Stimulated activated CD4-positive, alpha-beta T cell treated with anti-CD3 and anti-CD28 coated beads, TNF-alpha, amount 100 ng/mL, for 24 hours (primary cell): ENCODE measurements at regions not wholly inside any gene's neighbourhood (a gene's known extent, or its start where the extent isn't known, plus 50 kb on each side); places are given as distances from the start of the nearest gene placed in this dataset.
A peak's percentile ranks its signal among the peaks of the same experiment; 100 is the strongest.
"Not testable (repeated sequence)": the region's sequence is repeated elsewhere in the genome, so short reads cannot be mapped to it uniquely, and the experiment has no call there.

Source experiments
- DNase-seq, 3 experiments: peaks; one replicate each; pipeline ENCODE4 v3.0.0-alpha.2; 2020; ENCODE audit warnings: low read depth in 3 of 3

DNA sequence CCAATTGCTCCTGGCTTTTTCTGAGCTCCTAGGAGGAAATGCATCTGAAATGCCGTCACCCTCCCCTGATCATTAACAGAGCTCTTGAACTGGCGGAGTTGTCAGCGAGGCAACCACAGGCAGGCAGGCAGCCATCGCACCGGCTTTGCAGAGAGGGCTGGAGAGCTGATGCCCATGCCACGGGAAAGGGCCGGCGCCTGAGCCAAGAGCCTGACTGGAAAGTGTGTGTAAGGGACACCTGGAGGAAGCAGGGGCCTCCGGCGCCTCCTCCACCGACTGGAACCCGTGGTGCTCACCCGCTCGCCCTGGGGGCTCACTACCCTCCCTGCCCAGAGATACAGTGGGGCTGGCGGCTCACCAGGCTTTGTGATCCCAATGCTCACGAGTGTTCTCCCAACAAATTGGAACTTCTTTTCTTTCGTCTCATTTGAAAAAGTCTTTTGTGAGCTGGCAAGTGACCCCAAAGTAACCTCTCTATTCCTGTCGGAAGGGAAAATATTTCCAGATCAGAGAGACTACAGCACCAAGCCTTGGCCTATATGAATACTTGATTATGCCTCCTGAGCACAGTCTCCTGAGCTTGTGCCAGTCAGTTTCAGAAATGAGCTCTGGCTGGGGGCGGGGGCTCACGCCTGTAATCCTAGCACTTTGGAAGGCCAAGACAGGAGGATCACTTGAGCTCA, 97.7 kb upstream of the SLC25A33 start:
- no peak for DNase-seq

DNA sequence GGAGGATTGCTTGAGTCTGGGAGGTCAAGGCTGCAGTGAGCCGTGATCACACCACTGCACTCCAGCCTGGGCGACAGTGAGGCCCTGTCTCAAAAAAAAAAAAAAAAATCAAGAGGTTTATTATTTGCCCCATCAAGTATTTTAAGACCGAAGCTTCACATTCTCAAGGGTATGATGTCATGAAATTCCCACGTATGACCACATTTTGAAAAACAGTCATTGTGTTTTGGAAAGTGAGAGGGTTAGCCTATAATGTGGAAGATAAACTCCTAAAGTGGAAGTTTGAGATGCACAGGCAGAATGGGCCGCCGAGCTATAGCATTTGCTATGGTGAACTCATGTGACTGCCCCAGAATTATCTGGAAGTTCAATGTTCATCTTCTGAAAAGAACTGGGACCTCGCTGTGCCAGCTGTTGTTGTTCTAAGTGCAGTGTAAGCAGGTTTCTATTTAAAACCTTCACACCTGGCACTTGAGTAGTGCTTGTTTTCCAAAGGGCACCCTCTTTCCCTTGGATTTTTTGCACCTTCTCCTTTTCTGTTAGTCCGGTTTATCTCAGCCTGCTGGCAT, 96.9 kb upstream of the SLC25A33 start:
- no peak for DNase-seq

DNA sequence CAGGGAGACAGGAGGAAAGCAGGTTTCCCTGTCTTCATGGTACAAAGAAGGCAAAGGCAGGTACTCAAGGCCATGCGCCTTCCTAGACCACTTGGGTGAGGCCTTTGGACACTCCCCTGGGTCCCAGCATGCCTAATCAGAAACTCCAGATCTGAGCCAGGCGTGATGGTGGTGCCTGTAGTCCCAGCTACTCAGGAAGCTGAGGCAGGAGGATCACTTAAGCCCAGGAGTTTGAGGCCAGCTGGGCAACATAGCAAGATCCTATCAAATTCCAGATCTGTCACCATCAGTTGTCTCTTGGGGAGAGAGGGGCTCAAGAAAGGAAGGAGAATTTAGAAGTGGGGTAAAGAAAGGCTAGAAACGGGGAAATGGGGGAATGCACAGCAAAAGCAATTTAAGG, 96.3 kb upstream of the SLC25A33 start:
- DNase-seq: no peak

DNA sequence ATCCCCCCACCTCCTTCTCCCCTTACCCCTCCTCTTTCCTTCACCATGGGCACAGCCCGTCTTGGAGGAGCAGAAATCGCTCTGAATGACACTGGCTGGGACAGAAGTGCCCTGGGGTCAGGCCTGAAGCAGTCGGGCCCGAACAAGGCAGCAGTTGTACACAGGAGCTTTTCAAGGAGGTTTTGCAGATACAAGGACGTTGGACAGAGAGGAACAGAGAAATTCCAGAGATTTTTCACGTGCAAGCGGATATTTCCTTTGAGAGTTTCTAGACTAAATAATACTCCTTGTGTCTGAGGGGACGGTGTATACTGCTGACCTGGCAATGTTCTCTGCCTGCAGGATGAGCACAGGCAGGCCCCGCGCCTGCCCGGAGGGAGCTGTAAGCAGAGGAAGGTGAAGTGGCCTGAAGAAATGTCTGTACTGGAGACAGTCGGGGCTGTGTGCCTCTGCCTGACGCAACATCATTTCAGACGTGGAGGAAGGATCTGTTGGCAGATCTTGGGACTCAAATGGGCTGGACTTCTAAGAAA, 95.3 kb upstream of the SLC25A33 start:
- DNase-seq: no peak

DNA sequence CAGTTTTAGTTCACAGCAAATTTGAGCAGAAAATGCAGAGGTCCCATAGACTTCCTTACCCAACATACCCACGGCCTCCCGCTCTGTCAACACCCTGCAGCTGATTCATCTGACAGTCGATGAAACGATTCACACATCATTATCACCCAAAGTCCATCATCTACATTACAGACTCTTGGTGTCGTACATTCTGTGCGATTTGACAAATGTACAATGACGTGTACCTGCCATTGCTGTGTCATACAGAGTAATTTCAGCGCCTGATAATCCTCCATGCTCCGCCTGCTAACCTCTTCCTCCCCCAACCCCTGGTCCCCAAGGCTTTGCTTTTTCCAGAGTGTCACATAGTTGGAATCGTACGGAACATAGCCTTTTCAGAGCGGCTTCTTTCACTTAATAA, 94.7 kb upstream of the SLC25A33 start:
- DNase-seq: no peak

DNA sequence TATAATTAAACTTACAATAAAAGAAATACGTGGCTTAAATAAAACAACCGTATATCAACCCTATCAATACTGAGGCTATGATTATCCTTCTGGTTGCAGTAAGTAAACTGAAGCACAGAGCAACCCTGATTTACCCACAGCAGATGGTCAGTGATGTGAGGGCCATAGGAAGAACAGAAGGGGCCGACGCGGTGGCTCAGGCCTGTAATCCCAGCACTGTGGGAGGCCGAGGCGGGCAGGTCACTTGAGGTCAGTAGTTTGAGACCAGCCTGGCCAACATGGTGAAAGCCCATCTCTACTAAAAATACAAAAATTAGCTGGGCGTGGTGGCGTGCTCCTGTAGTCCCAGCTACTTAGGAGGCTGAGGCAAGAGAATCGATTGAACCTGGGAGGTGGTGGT, 94.2 kb upstream of the SLC25A33 start:
- DNase-seq: not testable (repeated sequence)

DNA sequence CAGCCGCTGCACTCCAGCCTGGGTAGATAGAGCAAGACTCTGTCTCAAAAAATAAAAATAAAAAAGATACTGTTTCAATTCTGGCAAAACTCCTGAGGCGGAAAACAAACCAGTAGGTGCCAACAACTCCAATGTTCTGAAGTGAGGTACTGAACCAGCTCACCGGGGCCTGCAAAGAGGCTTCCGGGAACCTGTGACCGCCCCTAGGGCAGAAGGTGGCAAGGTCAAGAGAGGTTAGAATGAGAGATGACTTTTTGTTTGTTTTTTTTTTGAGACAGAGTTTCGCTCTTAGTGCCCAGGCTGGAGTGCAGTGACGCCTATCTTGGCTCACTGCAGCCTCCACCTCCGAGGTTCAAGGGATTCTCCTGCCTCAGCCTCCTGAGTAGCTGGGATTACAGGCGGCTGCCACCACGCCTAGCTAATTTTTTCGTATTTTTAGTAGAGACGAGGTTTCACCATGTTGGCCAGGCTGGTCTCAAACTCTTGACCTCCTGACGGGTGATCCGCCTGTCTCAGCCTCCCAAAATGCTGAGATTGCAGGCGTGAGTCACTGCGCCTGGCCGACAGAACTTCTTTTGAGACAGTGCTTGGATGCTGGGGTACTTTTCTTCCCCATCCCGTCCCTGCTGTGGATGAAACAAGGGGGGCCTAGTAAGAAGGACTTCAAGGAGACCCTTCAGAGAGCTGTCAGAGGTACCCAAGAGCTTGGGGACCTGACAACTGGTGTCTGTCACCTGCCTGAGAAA, 91.9 kb upstream of the SLC25A33 start:
- DNase-seq: no peak

DNA sequence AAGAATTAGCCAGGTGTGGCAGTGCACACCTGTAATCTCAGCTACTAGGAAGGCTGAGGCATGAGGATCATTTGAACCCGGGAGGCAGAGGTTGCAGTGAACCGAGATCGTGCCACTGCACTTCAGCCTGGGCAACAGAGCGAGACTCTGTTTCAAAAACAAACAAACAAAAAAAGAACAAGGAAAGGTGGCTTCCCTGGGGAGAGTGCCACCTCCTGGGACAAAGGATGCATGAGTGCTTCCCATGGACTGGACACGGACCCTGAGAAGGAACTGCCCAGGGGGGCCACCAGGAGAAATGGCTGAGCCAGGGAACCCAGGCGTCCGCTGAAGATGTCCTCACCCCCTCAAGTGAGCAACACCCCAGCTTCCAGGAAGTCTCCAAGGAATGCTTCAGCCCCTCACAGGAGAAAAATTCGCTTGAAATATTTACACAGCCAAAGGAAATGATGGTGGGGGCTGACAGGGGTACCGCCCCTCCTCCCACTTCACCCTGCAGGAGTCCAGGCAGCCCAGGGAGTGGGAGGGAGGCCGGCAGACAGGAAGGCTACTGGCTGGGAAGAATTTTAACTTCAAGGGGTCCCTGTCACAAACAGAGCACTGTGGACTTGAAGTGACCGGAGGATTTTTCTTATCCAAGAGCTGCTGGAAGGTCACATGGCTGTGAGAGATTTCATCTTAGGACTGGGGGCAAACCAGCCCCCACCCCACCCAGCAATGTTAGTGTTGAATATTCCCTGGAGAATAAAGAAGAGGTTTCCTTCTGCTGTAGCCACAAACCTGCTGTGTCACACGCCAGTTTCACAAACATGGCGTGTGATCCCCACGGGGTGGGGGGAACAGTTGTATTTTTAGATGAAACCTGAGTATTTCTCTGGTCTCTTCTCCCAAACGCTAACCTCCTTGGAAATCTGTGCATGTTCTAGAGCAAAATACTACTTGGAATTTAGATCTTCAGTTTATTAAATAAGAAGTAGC, 90.8 kb upstream of the SLC25A33 start:
- DNase-seq: no peak

DNA sequence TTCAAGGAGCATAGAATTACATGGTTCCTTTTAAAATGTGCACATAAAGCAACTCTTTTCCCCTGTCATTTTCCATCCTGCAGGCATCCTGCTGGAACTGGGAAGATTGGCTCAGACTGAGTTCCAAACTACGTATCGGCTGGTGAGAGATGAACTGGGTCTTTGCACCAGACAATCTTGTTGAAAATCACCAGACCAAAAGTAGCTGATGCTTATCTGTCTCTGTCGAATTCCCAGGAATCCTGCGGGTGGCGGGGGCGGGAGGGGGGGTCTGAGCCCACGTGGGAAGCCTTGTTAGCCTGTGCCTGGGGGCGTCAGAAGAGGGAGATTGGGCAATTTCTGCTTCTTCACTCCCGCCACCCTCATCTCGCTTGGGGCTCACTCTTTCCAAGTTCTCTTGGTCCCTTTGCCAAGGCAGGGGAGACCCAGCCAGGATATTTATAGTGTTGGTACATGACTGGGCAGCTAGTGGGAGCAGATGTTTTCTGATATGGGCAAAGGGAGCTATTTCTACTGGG, 90.1 kb upstream of the SLC25A33 start:
- DNase-seq: no peak

DNA sequence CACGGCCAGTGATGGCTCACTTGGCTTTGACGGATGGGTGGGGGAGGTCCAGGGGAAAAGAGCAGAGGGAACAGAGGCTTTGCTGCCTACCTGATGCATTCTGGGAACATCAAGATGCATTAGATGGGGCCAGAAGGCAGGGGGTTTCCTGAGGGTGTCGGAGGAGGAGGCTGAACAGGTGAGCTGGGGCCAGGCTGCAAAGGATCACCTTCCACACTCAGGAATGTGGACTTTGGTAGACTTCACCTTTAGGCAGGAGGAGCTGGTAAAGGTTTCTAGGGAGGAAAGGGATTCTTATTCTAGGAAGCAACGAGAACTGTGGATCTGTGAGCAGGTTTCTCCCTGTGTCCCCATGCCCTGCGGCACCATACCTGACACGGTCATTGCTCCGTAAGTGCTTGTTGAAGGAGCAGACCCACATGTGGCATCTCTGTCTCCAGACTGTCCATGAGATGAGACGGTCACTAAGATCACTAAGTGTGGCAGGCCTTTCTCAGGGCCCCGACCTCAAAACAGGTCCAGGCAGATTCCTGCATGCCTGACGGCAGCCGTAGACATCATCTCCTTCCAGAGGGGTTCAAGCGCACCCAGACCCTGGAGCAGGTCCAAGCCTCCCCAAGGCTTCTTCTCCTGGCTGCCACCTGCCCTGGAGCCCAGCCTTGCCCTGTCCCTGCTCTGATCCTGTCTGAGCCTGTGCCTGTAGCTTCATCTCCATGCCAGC, 89.1 kb upstream of the SLC25A33 start:
- DNase-seq: no peak

DNA sequence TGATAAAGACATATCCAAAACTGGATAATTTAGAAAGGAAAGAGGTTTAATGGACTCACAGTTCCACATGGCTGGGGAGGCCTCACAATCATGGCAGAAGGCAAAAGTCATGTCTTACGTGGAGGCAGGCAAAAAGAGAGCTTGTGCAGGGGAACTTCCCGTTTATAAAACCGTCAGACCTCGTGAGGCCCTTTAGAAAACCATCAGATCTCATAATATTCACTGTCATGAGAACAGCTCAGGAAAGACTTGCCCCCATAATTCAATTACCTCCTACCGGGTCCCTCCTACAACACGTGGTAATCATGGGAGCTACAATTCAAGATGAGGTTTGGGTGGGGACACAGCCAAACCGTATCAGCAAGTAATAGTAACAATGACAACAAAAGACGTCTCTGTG, 88.2 kb upstream of the SLC25A33 start:
- no peak for DNase-seq

DNA sequence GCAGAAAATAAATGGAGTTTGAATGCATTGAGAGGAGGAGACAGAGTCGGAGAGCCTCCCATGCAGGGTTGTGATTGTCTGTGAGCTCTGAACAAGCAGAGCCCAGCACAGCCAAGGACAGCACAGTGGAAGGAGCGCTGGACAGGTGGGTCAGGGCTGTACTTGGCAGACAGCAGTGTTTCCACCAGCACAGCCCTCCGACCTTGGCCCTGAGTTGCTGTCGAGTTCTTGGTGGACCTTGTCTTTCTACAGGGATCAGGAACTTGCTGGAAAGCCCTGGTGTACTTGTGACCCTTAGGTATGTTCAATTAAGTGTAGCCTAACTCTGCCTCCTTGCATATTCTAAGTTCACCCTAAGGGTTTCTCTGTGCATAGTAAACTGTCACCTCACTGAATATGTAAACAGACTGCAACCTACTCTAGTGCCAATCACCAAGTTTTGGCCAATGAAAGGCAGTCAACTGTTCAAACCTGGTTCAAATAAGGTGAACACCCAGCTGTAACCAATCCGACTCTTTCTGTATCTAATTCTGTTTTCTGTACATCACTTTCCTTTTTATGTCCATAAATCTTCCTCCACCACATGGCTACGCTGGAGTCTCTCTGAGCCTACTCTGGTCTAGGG, 86.6 kb upstream of the SLC25A33 start:
- no peak for DNase-seq

DNA sequence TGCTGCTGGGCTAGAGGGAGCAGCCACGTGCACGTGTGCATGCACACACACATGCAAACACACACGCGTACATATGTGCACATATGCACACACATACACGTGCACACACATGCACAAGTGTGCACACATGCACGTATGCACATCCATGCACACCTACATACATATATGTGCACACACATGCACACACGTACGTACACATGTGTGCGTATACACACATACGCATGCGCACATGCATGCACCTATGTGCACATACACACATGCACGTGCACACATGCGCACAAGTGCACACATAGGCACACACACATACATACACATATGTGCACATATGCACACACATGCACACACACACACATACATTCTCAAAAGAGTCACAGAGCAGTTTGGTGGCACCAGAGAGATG, 85.9 kb upstream of the SLC25A33 start:
- DNase-seq: no peak

DNA sequence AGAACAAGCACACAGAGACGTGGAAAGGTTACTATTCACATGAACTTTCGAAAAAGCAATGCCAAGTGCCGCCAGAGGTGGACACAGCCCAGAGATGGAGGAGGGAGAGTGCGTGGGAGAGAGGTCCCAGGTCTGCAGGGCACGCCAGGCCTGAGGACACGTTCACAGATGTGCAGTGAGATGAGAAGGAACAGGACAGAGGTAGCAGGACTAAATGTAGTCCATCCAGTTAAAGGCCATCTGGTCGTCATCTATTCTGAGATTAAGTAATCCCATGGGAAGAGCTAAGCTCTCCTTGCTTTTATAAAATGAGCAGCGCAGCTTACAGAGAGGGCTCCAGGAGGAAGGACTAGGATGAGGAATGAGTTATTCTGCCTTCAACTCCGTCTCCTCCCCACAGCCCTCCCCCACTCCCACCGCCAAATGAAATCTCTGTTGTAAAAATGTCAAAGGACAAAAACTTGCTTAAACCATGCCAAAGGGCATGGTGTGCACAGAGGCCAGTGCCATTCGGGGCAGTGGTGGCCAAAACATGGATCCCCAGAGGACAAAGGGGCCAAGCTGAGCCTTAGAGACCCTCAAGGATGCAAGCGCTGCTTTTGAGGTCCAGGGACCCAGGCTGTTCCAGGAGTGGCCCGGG, 85.4 kb upstream of the SLC25A33 start:
- no peak for DNase-seq

DNA sequence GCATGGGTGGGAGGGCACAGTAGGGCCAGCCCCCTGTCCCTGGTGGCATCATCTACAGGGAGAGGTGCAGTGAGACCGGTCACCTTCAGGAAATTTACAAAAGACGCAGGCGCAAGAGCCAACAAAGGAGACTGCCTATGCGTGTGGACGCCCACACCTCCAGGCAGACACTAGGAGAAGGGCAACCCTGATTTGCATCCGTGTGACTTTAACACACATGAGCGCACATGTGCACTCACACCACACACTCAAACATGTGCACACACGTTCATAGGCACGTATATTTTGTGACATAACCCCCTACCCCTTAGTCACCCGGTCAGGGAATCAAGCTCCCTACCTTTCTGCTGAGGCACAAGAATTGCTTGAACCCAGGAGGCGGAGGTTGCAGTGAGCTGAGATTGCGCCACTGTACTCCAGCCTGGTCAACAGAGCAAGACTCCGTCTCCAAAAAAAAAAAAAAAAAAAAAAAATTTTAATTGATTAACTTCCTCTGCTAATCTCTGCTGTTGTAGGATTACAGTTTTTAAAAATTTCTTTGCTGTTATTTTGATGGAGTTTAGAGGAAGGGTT, 84.7 kb upstream of the SLC25A33 start:
- DNase-seq: no peak

DNA sequence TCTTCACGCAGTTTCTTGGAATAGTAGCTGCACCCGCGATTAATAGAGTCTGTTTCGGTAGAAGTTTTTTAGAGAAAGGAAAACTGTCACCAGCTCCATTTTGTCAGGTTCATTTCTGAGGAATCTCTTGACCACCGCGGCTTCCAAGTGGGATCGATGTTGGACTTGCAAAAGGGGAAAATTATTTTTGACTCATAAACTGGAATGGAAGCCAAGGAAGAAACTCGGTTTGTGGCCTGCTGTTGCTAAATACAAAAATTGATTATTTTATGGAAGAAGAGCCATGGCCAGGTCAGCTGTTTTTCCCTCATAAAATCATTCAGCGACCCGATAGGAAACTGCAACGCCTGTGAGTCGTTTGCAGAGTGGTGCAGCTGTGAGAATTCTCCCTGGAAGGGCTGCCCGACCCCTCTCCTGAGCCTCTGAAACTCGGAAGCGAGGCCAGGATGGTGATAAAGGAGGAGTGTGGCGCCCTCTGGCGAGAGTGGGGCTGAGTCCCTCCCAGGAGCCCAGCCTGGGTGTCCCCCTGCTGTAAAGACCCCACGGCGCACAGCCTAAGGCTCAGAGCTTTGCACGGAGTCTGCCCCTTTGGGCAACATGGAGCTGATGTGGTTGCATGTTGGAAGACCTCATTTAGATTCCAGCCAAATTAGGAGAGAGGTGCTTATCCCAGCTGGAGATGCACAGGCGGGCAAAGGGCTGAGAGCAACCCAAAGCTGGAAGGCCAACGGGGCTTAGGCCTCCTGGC, 83.6 kb upstream of the SLC25A33 start:
- DNase-seq: peak; percentile 39 to 60 (median 43)

DNA sequence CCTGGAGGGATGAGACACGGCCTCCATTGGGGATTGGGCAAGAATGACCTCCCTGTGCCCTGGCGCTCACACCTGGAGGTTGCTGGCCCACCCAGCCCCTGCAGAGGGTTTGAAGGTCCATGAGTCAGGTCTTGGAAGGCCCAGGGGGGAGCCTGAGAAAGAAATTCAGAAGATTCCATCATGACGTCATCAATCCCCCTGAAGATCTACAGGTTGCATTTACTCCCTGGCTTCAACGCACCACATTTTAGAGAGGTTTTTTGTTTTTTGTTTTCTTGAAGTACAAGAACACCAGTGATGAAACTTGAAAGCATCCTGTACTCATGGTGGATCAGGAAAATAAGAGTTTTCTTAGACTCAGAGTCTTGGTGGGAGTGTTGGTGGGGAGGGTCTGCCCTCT, 82.4 kb upstream of the SLC25A33 start:
- no peak for DNase-seq

DNA sequence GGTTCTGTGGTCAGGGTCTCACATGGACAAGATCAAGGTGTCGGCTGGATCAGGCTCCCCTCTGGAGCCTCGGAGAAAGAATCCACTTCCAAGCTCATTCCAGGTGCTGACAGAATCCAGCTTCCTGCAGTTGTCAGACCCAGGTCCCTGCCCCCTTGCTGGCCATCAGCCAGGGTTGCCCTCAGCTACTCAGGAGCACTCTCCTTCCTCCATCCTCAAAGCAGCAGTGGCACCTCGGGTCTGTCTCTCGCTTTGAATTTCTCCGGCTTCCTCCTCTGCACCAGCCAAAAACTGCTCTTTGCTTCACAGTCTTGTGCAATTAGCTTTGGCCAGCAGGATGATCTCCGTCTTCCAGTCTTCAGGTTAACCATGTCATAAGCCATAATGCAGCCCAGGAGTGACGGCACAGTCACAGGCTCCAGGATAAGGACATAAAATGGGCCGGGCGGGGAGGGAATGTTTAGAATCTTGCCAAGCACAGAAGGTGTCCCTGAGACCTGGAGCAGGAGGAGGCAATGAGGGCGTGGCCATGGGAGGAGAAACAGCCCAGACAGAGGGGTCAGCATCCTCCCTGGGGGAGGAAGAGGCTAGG, 79.4 kb upstream of the SLC25A33 start:
- no peak for DNase-seq
